Stimulated activated CD8-positive, alpha-beta memory T cell treated with anti-CD3 and anti-CD28 coated beads, Interleukin-12 subunit alpha, Interleukin-12 subunit beta, amount 100 ng/mL, for 24 hours (primary cell): ENCODE measurements at regions not wholly inside any gene's neighbourhood (a gene's known extent, or its start where the extent isn't known, plus 50 kb on each side); places are given as distances from the start of the nearest gene placed in this dataset.

Source experiments
- DNase-seq: peaks from one replicate; pipeline ENCODE4 v3.0.0-alpha.2; 2020; ENCODE audit errors: extremely low read depth

DNA sequence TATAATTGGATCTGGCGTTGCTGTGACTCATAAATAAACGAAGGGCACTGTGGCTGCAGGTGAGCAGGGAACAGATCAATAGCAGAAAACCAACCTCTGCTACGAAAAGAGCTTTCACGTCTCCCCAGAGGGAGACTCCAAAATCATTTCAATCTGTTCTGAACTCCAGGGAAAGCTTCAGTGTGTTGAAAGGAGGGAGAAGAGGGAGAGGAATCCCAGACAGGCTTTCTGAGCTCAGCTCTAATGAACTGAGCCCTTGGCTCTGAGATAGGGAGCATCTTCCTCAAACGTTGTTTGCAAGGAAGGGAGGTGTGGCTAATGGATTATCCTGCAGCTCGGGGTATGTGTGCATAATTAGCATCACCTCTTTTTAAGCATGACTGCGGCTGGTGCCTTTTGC is 288.0 kb upstream of the IRX4 start:
- no peak for DNase-seq

GRCh38 chr5:2169850-2170760 is 287.4 kb upstream of the IRX4 start:
- DNase-seq = no peak

- no peak for DNase-seq
Observed at GRCh38 chr5:2169430-2169808, 286.7 kb upstream of the IRX4 start.

- DNase-seq = no peak
Observed at GRCh38 chr5:2168601-2169429, 286.1 kb upstream of the IRX4 start.

DNA sequence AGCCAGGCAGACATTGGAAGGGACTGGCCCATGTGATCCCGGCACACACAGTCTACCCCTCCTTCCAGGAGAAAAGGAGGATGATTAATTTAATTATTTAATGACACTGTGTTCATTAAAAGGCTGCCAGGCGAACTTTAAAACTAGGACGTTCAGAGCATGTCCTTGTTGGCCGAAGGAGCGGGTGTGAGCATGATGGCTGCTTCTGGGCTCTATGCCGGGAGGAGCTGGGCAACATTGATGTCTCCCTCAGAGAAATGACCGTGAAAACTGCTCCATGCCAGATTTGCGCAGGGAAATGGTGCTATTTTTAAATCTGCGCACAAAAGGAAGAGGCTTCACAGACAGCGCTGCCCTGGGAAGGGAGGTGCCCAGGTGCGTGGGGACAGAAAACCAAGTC is 284.9 kb upstream of the IRX4 start:
- no peak for DNase-seq

- DNase-seq = no peak
Observed at GRCh38 chr5:2166979-2167377, 284.3 kb upstream of the IRX4 start.

- no peak for DNase-seq
Observed at GRCh38 chr5:2166306-2166978, 283.7 kb upstream of the IRX4 start.

GRCh38 chr5:2165615-2166305 is 283.0 kb upstream of the IRX4 start:
- no peak for DNase-seq

DNA sequence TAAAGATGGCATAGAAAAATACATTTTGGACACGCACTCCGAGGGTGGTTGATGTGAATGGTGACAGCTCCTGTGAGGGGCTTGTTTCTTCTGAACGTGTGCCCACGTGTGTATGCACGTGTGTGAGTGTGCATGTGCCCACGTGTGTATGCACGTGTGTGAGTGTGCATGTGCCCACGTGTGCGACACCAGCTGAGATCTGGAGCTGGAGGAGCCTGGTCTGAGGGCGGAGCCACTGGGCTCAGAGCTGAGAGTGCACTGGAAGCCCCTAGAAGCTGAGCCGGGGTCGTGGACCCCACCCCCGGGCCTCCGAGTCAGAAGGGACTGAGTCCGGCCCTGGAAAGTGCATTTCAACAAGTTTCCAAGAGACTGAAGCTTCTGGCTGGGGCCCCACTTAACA is 282.5 kb upstream of the IRX4 start:
- DNase-seq = no peak

GRCh38 chr5:2164586-2164985 is 281.9 kb upstream of the IRX4 start:
- no peak for DNase-seq

DNA sequence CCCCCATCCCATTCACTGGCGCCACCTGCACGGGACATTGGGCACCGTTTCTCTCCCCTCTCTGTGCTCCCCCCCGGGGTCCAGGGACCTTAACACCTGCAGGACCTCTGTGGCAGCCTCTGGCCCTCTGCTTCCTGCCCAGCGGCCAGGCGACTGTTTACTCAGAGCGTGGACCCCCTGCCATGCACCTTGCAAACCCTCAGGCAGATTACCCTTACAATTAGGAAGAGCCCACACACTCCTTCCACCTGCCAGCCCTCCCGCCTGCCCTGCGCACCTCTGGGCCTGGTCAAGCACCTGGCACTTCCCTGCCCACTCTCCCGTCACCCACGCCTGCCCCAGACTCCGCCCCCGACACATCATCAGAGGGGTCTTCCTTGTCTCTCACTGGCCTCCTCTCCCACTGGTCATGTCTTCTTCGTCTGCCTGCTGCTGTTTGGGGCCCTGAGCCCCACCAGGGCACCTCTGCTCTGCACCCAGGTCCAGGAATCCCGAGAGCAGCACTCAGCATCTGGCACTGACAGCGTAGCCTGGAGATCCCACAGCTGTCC is 281.3 kb upstream of the IRX4 start:
- DNase-seq = no peak

DNA sequence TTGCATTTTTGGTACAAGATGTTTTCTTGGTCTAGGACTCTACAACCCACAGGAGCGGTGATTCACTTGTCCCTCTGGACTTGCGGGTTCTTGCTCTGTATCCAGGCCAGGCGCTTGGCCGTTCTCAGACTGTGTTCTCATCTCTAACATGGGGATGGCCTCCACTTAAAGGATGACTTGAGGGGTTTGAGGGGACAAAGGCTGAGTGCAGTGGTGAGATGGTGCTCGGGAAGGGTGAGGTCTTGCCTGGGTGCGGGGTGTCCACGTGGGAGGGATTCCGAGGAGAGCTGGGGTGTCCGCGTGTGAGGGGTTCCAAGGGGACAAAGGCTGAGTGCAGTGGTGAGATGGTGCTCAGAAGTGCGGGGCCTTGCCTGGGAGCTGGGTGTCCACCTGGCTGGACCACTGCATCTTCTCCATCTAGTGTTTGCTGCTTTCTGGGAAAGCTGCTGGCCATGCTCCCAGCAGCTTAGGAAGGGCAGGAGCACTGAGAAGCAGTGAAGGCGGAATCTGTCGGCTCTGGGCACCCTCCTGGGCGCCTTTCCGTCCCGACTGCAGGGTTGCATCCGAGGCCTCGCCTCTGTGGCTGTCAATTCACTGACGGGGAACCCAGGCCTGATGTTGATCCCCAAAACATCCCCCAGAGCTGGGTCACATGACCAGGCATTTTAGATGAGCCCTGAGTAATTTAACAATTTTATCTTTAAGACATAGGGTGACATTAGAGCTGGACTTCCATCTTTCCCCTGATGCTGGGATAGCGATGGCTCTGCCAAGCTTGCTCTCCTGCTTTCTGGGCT is 280.5 kb upstream of the IRX4 start:
- DNase-seq = no peak

GRCh38 chr5:2160811-2161210 is 278.1 kb upstream of the IRX4 start:
- DNase-seq = no peak

GRCh38 chr5:2158767-2159166 is 276.0 kb upstream of the IRX4 start:
- DNase-seq = no peak

- no peak for DNase-seq
Observed at GRCh38 chr5:2158109-2158508, 275.4 kb upstream of the IRX4 start.

GRCh38 chr5:2157372-2157771 is 274.6 kb upstream of the IRX4 start:
- DNase-seq = no peak

DNA sequence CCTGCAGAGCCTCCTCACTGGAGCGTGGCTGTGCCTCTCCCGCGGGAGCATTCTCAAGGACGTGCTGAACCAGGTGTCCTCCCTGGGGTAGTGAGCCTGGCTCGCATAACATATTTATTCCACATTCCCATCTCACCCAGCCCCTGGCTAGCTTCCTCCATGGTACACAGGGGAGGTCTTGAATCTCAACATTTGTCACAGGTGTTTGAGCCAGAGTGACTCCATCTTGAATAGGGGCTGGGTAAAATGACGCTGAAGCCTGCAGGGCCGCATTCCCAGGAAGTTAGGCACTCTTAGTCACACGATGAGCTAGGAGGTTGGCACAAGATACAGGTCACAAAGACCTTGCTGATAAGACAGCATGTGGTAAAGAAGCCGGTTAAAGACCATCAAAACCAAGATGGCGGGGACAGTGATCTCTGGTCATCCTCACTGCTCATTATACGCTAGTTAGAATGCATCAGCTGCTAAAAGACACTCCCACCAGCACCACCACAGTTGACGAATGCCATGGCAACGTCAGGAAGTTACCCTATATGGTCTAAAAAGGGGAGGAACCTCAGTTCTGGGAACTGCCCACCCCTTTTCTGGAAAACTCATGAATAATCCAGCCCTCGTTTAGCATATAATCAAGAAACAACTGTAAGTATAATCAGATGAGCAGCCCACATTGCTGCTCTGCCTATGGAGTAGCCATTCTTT is 273.8 kb upstream of the IRX4 start:
- no peak for DNase-seq

- DNase-seq = no peak
Observed at GRCh38 chr5:2155556-2155955, 272.8 kb upstream of the IRX4 start.

GRCh38 chr5:2153802-2154201 is 271.1 kb upstream of the IRX4 start:
- DNase-seq = no peak

DNA sequence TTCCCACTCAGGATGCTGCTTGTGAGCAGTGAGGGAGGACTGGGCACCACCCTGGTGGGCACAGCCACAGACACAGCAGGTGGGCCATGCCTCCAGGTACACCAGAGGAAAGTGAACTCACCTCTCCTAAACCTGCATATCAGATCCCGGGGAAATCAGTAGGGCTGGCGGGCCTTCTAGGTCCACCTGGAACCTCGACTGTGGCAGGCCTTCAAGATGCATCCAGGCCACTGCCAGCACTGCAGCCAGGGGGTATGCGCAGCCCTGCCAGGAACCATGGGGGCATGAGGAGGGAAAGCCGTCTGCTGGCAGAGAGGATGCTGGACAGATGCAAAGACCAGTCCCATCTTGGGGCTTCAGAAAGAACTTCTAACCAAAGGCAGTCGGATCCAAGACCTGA is 270.6 kb upstream of the IRX4 start:
- no peak for DNase-seq
